NCI-H82 (cell line): ENCODE measurements at regions not wholly inside any gene's neighbourhood (a gene's known extent, or its start where the extent isn't known, plus 50 kb on each side); places are given as distances from the start of the nearest gene placed in this dataset.

Experiments used
- DNase-seq: peaks from one replicate; lab custom pipeline; 2025; lab: John Stamatoyannopoulos, UW

GRCh38 chr2:120548627-120549608, 186.8 kb upstream of the GLI2 start:
- no peak for DNase-seq

- DNase-seq: peak; percentile 38
These were observed 185.8 kb upstream of the GLI2 start for GRCh38 chr2:120549841-120550240.

- DNase-seq: peak; percentile 92
These were observed 185.4 kb upstream of the GLI2 start for GRCh38 chr2:120550282-120550681.

- DNase-seq: peak; percentile 63
These were observed 184.7 kb upstream of the GLI2 start for GRCh38 chr2:120550893-120551446.

- DNase-seq: no peak
These were observed 184.1 kb upstream of the GLI2 start for GRCh38 chr2:120551522-120551921.

GRCh38 chr2:120552079-120552478, 183.6 kb upstream of the GLI2 start:
- peak; percentile 3 for DNase-seq

- peak; percentile 90 for DNase-seq
These were observed 182.7 kb upstream of the GLI2 start for GRCh38 chr2:120552800-120553481.

- DNase-seq: no peak
These were observed 181.0 kb upstream of the GLI2 start for GRCh38 chr2:120554625-120555032.

- DNase-seq: no peak
These were observed 180.6 kb upstream of the GLI2 start for GRCh38 chr2:120555092-120555491.

- DNase-seq: peak; percentile 3
These were observed 178.8 kb upstream of the GLI2 start for GRCh38 chr2:120556911-120557310.

GRCh38 chr2:120558847-120559246, 176.8 kb upstream of the GLI2 start:
- DNase-seq: no peak

GRCh38 chr2:120559401-120559800, 176.3 kb upstream of the GLI2 start:
- no peak for DNase-seq

GRCh38 chr2:120560330-120560729, 175.3 kb upstream of the GLI2 start:
- no peak for DNase-seq

GRCh38 chr2:120561379-120562035, 174.2 kb upstream of the GLI2 start:
- no peak for DNase-seq

- DNase-seq: no peak
These were observed 173.3 kb upstream of the GLI2 start for GRCh38 chr2:120562218-120563005.

GRCh38 chr2:120563616-120564015, 172.1 kb upstream of the GLI2 start:
- DNase-seq: peak; percentile 46

GRCh38 chr2:120564213-120565094, 171.2 kb upstream of the GLI2 start:
- peak; percentile 74 for DNase-seq

- DNase-seq: no peak
These were observed 170.6 kb upstream of the GLI2 start for GRCh38 chr2:120565095-120565460.

GRCh38 chr2:120565929-120566328, 169.7 kb upstream of the GLI2 start:
- DNase-seq: no peak

GRCh38 chr2:120566331-120567035, 169.2 kb upstream of the GLI2 start:
- no peak for DNase-seq
